HFFc6 (cell line): ENCODE measurements at regions not wholly inside any gene's neighbourhood (a gene's known extent, or its start where the extent isn't known, plus 50 kb on each side); places are given as distances from the start of the nearest gene placed in this dataset.

Experiments used
- DNase-seq: peaks from one replicate; pipeline ENCODE4 v3.0.0-alpha.2; 2018
- H3K27ac Mint-ChIP-seq: 2 replicates; pipeline ENCODE4 v1.8.0; 2020; ENCODE audit warnings: mild to moderate bottlenecking, mixed read lengths
- H3K27me3 Mint-ChIP-seq: 2 replicates; pipeline ENCODE4 v1.8.0; 2021; ENCODE audit warnings: mild to moderate bottlenecking, moderate library complexity, mixed read lengths; ENCODE audit not compliant: insufficient read depth
- H3K36me3 Mint-ChIP-seq: 2 replicates; pipeline ENCODE4 v1.8.0; 2021; ENCODE audit warnings: low read depth, mixed read lengths
- H3K4me1 Mint-ChIP-seq: 2 replicates; pipeline ENCODE4 v1.8.0; 2020; ENCODE audit warnings: low read depth, mixed read lengths
- H3K4me3 Mint-ChIP-seq: 2 replicates; pipeline ENCODE4 v1.8.0; 2020; ENCODE audit warnings: mild to moderate bottlenecking, moderate library complexity, mixed read lengths
- H3K9me3 Mint-ChIP-seq: 2 replicates; pipeline ENCODE4 v1.8.0; 2020; ENCODE audit warnings: mild to moderate bottlenecking, mixed read lengths
- TF ChIP-seq, protein P1 (sequence below): fragments of 200-600 bp; sonication (generic); IDR thresholded peaks from 2 replicates; pipeline ENCODE4 v1.5.0; 2021; ENCODE audit warnings: antibody characterized with exemption, mild to moderate bottlenecking

DNA sequence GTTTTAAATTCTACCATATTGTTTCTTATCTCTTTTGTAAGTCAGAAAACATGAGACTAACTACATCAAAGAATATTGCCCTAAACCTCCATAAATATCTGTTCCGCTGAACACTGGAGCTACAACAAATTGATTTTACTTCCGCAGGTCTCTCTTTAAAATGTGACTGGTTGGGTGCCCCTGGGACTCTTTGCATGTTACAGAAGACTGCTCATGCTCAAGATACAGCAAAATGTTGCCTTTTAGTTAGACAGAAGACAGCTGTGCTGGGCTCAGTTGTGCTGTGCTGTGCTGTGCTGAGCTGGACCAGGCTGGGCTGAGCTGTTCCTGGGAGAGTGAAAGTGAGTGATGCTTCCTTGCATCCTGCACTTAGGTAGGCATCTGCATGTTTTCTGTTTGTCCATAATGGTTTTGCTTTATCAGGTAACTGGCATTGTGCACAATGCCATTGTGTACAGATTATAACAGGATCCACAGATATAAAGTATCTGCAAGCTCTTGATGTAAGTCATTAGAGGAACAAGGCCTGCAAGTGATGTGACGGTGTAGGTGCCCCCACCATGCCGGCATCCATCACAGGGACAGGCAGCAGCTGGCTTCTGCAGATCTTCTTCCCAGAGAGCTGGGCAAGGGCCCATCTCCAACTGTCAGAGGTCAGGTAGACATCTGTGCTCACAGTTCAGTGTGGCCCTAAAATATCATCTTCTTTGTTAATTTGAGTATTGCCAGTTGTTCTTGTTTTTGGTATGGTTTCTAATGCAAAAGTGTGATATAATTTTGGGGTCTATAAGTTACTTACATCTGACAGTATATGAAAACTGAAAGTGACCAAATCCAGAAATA lies 972.5 kb upstream of the CELF2 start:
- H3K9me3 Mint-ChIP-seq = peaks cover 63% of the 10 kb centered on the region
- H3K4me1 Mint-ChIP-seq = no peaks in the 10 kb centered on the region
- no peak for DNase-seq
- H3K36me3 Mint-ChIP-seq = no peaks in the 10 kb centered on the region; the same call in 1 of the 2 replicates
- no peaks in the 10 kb centered on the region for H3K27me3 Mint-ChIP-seq
- H3K27ac Mint-ChIP-seq = no peak overlapping the region
- TF ChIP-seq, protein P1, sequence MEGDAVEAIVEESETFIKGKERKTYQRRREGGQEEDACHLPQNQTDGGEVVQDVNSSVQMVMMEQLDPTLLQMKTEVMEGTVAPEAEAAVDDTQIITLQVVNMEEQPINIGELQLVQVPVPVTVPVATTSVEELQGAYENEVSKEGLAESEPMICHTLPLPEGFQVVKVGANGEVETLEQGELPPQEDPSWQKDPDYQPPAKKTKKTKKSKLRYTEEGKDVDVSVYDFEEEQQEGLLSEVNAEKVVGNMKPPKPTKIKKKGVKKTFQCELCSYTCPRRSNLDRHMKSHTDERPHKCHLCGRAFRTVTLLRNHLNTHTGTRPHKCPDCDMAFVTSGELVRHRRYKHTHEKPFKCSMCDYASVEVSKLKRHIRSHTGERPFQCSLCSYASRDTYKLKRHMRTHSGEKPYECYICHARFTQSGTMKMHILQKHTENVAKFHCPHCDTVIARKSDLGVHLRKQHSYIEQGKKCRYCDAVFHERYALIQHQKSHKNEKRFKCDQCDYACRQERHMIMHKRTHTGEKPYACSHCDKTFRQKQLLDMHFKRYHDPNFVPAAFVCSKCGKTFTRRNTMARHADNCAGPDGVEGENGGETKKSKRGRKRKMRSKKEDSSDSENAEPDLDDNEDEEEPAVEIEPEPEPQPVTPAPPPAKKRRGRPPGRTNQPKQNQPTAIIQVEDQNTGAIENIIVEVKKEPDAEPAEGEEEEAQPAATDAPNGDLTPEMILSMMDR = no peak
- H3K4me3 Mint-ChIP-seq = no peak overlapping the region

DNA sequence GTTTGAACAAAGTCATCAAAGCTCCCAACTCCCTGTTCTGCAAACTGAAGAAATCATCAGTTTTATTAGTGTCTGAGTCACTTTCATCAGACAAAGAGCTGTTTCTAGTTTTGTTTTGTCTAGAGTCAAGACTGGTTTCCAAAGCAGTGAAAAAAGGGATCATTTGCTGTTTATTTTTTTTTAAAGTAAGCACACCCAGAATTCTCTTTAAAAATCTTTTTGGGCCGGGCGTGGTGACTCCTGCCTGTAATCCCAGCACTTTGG lies 972.0 kb upstream of the CELF2 start:
- no peak overlapping the region for H3K27ac Mint-ChIP-seq
- no peaks in the 10 kb centered on the region for H3K27me3 Mint-ChIP-seq

DNA sequence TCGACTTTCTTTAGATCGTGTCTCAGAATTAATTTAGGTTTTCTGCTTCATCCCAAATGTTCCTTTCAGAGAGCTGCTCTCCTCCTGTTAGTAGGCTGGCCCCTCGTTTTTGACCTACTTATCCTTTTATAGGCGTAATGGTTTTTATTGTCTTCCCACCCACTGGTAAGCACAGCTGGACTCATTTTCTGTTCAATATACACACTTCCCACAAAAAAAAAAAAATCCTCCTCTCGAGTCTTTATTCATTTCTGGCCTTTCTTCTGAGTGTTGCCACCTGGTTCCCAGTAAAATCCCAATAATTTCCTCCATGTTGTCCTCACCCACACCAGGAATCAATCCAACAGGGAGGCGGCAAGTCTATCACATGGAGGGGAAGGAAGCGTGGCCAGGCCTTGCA lies 970.2 kb upstream of the CELF2 start:
- Mint-ChIP-seq H3K36me3 (no peaks in the 10 kb centered on the region; the same call in 1 of the 2 replicates), H3K27me3 (no peaks in the 10 kb centered on the region), H3K9me3 (peaks cover 52% of the 10 kb centered on the region), H3K4me1 (no peaks in the 10 kb centered on the region), H3K4me3 (no peak overlapping the region), H3K27ac (no peak overlapping the region)
- TF ChIP-seq, protein P1 = no peak
- no peak for DNase-seq

More for the DNA sequence above, 972.0 kb upstream of the CELF2 start:
- TF ChIP-seq, protein P1 = no peak
- peaks cover 61% of the 10 kb centered on the region for H3K9me3 Mint-ChIP-seq
- H3K4me1 Mint-ChIP-seq = no peaks in the 10 kb centered on the region
- no peak overlapping the region for H3K4me3 Mint-ChIP-seq
- H3K36me3 Mint-ChIP-seq = no peaks in the 10 kb centered on the region; the same call in 1 of the 2 replicates
- no peak for DNase-seq

DNA sequence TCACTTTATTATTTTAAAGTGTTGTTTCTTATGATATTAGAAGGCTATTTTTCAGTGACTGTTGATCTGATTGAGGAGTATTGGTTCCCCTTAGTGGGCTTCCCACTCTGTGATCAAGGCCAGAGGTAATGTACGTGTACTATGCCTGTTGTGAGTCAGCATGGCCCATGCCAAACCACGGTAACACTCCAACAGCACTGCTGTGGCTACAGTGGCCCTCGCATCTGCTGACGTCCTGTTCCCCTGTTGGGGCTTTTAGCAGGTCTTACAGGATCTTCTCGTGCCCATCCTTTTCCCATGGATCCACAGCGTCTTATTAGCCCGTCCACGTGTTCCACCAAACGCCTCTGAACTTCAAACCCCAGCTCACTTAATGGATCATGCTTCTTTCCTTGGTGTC lies 964.6 kb upstream of the CELF2 start:
- Mint-ChIP-seq H3K9me3 (peaks cover 60% of the 10 kb centered on the region), H3K4me1 (no peaks in the 10 kb centered on the region), H3K4me3 (no peak overlapping the region), H3K27ac (no peak overlapping the region), H3K27me3 (no peaks in the 10 kb centered on the region), H3K36me3 (no peaks in the 10 kb centered on the region)
- no peak for DNase-seq
- TF ChIP-seq, protein P1 = no peak

DNA sequence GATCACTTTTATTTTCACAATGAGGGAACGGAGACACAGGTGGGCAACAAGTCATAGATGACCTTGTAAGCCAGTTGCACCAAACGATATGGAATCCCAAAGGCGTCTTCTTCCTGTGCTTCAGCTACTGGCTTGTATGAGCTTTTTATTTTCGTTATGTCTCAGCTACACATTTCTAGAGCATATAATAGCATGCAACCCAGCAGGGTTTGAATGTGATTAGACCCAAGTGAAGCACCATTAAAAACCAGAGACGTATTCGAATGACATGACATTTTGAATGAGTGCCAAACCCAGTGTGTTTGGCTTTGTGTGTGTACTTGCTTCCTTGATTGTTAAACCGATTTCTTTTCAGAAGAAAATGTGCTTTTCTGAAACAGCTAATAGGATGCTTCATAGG lies 963.2 kb upstream of the CELF2 start:
- no peak for DNase-seq
- TF ChIP-seq, protein P1 = no peak
- Mint-ChIP-seq H3K4me3 (no peak overlapping the region), H3K27me3 (no peaks in the 10 kb centered on the region), H3K4me1 (no peaks in the 10 kb centered on the region), H3K27ac (no peak overlapping the region), H3K36me3 (no peaks in the 10 kb centered on the region), H3K9me3 (peaks cover 58% of the 10 kb centered on the region)
